ENCODE measurements at regions not wholly inside any gene's neighbourhood (a gene's known extent, or its start where the extent isn't known, plus 50 kb on each side); places are given as distances from the start of the nearest gene placed in this dataset.
"Not testable (repeated sequence)": the region's sequence is repeated elsewhere in the genome, so short reads cannot be mapped to it uniquely, and the experiment has no call there.

DNA sequence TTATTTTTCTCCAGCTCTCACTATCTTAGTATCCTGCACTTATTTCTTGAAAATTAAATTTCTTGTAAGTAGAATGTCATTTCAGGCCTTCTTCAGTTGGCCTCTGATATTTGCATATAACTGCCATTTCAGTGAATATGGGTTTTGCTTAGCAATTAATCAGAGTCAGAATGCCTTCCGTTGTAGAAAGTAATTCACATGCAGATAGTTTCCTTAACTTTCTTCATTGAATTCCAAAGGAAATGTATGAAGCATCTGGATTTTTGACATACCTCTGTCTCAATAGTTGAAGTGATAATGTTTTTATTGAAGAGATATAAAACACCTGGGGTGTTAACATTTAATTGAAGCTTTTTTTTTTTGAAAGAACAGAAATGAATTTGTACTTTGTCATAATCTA, 914.1 kb upstream of the NXPH2 start:
- no peak for DNase-seq (ENCODE audit: low spot score)

DNA sequence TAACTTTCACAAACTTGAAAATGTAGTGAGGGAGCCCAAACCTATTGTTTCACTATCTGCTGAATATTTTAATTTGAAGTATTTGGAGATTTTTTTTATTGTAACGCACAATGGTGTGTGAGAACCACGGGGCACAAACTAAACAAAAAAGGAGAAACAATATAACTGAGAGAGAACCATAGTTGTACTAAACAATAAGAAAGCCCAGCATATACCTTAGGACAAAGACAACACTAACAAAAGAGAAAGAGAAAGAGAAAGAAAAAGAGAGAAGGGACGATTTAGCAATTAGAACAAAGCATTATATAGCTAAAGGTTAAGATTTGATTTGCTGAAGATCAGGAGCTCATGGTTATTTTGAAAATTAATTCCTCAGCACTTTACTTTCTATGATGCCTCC, 906.0 kb upstream of the NXPH2 start:
- no peak for DNase-seq (ENCODE audit: low spot score)

DNA sequence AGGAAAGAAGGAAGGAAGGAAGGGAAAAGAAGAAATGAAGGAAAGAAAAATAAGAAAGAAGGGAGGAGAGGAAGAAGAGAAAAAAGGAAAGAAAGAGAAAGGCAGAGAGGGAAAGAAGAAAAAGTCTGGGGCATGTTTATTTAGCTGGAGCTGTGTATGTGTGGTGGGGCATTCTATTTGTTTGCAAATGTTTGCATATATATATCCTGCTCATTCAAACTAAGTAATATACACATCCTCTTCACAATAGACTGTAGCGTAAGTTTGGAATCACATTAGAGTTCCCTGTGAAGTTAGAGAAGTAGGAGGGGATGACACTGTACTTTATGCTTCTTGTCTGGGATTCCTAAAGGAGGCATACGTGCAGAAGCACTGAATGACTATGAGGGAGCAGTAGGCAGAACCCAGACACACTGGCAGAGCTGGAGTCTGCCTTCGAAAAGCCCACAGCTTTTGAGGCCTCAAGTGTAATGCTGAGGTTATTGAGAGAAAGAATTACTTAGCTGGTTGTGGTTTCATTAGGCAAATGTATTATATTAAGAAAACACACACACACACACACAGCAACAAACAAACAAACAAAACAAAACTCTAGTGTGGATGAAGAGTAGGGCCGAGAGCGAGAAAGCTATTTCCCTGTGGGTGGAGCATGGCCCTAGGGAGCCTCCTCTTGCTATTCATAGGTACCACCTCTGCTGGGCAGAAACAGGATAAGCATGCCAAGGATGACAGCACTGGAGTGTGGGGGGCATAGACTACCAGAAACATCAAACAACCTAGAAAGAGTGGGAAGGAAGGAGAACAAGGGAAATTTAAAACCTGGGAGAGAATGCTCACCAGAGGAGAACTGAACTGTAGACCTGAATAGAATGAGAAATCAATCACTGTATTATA, 905.1 kb upstream of the NXPH2 start:
- no peak for DNase-seq (ENCODE audit: low spot score)

DNA sequence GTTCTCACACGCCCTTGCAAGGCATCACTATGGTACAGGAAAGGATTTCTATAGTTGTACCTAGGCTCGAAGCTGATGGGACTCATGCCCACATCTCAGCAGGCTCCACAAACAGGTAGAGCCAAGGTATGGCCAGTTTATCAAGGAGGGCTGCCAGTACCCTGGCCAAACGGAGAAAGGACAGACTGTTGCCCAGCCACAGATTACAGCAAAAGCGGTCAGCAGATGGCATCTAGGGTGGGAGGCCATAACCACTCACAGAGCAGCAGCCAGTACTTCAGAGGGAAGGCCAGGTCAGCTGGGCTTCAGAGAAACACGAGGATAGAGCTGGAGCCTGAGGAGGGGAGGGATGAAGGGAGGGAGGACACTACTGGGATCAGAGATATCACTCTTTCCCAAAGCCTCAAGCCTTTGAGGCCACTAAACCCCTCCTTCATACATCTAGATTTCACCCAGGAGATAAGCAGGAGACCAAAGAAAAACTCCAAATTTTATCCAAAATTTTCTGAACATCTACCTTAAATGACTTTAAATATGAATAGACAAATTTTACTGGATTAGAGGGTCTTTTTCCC, 904.2 kb upstream of the NXPH2 start:
- no peak for DNase-seq (ENCODE audit: low spot score)

DNA sequence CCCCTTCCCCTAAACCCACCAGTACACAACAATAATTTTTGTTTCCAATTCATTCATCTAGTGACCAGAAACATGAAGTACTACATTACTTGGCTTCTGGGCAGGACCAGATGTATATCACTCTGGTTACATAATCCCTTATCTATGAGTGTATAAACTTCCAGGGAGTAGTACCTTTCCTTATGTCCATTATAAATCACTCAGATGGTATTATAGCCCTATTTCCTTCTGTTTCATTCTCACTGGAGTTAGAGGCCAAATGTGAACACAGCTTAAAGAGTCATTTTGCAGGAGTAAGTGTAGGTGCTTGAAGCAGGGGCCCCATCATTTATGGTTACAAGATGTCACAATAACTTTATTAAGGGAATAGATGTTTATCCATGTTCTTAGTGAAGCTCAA, 894.4 kb upstream of the NXPH2 start:
- DNase-seq (ENCODE audit: low spot score), result no peak

DNA sequence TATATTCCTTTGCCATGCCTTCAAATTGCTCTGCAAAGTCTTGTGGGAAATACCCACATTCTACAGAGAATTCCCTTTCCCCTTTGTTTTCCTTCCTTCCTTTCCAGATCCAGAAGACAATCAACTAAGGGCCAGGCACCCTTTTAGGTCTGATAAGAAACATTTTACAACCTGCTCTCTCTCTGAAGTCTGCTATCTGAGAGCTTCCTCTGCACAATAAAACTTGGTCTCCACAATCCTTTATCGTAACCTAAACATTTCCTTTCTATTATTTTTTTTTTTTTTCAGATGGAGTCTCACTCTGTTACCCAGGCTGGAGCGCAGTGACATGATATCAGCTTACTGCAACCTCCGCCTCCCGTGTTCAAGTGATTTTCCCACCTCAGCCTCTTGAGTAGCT, 893.3 kb upstream of the NXPH2 start:
- not testable (repeated sequence) for DNase-seq (ENCODE audit: low spot score)

DNA sequence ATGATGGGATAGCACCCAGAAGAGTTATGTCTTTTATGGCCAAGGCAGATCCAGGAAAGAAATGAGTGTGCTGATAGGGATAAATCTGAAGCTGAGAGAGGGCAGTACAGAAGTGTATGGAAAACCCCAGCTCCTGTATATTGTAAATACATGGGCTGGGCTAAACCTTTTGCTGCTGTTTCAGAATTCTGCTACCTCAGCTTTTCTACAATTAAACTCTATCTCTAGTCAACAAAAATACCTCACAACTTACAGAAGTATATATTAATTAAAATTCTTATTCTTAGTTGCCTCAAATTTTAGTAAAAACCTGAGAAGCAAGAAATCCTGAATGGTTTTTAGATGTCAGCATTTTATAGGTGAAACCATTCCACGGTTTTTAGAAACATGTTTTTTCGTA, 889.5 kb upstream of the NXPH2 start:
- DNase-seq (ENCODE audit: low spot score), result no peak

DNA sequence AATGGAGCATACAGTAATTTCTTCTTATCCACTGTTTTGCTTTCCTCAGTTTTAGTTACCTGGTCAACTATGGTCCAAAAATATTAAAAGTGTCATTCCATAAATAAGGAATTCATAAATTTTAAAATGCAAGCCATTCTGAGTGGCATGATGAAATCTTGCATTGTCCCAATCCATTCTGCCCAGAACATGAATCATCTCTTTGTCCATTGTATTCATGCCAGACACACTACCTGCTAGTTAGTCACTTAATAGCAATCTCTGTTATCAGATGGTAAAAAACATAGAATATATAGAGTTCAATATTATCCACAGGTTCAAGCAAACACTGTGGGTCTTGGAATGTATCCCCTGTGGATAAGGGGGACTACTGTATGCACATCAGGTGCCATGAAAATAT, 872.2 kb upstream of the NXPH2 start:
- DNase-seq (ENCODE audit: low spot score), result no peak

DNA sequence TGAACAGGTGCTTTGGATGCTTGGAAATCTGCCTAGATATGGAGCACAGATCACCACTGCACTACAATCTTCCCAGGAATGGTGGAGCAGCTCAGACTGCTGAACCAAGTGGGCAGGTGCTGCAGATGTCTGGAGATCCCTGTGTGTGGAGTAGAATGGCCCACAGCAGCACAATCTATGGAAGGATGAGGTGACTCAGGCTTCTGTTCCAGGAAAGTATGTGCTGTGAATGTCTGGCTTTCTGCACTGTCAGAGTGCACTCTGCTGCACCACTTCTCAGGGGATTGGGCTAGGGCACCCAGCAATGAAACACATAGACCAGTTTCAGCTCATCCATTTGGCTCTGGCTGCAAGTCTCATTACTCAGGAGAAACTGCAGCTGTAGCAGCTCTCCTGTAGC, 865.4 kb upstream of the NXPH2 start:
- no peak for DNase-seq (ENCODE audit: low spot score)

DNA sequence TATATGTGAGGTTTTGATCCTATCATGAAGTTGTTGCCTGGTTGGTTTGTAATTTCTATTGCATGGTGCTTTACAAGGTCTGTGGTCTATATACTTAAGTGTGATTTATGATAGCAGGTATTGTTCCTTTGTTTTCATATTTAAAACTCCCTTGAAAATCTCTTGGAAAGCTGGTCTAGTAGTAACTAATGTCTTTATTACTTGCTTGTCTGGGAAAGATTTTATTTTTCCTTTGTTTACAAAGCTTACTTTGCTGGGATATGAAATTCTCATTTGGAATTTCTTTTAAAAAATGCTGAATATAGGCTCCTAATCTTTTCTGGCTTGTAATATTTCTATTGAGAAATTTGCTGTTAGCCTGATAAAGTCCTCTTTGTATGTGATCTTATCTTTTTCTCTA, 862.9 kb upstream of the NXPH2 start:
- no peak for DNase-seq (ENCODE audit: low spot score)

DNA sequence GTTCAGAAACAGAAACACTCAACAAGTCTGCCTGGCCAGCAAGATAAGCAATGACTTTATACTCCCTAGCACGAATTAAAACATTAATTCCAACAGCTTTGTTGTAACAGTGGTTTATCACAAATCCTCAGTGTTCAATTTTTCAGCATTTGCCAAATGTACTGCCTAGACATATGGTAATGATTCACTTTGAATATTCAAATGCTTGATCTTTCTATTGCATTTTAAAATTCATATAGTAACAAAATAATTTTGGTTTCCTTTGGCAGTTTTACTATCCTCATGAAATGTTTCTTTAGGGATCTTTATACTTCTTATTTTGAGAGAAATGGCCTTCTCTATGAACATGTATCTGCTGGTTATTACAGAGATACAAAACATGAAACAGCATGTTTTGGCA, 851.8 kb upstream of the NXPH2 start:
- no peak for DNase-seq (ENCODE audit: low spot score)

DNA sequence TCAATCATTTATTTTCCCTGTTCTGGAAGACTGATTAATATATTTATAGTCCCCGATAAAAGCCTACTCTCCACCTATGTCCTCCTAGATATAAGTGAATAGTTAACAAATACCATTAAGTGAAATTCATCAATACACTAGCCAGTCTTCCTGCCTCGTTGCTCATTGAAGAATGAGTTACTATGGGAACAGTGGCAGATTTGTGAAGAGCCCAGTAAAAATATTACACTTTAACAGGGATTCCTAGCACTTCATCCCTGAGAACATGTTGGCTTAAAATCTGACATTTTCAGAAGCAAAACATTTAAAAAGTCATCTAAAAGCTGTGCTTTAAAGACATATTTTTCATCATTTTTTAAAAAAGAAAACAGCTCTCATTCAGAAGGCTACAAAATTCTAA, 848.7 kb upstream of the NXPH2 start:
- no peak for DNase-seq (ENCODE audit: low spot score)

DNA sequence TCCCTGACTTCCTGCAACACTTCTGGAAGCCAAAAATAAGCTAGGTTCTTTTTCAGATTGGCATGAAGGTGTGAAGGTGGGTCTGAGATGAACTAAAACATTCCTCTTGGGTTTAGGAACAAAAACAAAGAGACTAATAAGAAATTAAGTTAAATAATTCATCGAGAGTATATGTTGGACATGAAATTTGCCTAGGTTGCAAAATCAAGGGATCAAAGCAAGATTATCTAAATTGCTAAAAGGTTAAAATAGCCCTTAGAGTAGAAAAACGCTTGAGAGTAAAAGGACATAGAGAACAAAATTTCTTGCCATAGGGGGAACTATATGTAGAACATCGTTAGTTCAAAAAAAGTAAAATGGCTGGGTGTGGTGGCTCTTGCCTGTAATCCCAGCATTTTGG, 845.9 kb upstream of the NXPH2 start:
- DNase-seq (ENCODE audit: low spot score), result no peak

DNA sequence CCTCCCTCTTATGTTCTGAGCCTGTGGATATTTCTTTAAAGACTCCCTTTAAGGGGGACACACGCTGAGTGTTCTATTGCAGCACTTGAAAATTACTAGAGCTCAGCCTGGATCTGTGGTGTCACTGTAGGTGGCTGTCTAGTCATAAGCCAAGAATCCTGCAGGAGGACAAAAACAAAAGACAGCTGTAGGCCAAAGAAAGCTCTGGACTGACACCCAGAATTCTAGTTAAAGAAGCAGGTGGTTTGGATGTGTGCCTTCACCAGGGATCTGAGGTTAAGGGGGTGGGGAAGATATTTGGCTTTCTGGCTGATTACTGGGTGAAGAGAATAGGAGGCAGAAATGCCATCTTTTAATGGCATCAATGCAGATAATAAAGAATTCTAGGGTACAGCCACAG, 842.5 kb upstream of the NXPH2 start:
- no peak for DNase-seq (ENCODE audit: low spot score)

DNA sequence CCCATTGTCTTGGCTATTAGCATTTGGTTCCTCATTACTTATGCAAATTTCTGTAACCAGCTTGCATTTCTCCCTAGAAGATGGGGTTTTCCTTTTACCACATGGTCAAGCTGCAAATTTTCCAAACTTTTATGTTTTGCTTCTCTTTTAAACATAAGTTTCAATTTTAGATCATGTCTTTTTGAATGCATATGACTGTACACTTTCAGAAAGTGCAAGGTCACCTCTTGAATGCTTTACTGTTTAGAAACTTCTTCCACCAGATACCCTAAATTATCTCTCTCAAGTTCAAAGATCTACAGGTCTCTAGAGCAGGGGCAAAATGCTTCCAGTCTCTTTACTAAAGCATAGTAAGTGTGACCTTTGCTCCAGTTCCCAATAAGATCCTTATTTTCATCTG, 837.6 kb upstream of the NXPH2 start:
- no peak for DNase-seq (ENCODE audit: low spot score)

DNA sequence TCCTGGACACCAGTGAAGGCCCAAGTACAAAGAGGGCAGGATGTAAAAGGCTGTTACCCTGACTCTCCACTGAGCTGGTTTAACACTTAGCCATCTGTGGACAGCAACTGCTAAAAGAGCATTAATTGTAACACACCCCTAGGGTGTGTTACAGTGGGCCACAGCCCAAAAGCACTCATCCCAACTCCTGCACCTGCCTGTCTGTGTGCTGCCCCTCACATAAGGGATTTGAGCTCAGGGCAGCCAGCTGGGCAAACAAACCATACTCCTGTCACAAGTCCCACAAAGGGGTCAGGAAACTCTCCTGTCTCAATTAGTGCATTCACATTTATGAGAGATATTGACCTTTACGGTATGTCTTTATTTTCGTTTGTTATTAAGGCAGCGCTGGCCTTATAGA, 833.1 kb upstream of the NXPH2 start:
- DNase-seq (ENCODE audit: low spot score), result no peak

DNA sequence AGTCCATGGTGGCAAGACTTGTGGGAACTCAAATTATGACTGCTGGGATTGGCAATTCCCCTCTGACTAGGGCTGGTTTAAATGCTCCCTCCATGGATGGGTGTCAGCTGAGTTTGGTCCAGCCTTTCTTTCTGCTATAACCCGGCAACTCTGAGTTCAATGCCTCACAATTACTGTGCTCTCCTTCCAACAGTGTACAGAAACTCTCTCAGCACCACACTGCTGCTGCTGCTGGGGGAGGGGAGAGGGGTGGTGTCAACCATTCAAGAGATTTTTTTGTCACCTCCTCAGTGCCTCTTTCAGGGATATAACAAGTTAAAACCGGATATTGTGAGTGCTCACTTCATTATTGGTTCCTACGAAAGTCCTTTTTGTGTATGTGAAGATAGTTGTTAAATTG, 830.3 kb upstream of the NXPH2 start:
- DNase-seq (ENCODE audit: low spot score), result no peak

DNA sequence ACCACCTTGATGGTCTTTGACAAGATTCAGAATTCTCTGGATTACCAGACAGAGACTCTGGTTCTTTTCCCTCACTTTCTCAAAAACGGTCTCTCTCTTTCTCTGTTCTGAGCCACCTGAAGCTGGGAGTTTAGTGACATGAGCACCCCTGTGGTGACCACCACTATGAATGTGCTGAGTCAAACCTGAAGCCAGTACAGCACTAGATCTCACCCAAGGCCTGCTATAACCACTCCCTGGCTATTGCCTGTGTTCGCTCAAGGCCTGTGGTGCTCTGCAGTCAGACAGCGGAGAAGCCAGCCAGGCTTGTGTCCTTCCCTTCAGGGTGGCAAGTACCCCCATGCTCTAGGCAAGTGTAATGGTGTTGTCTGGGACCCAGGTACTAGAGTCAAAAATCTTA, 828.9 kb upstream of the NXPH2 start:
- DNase-seq (ENCODE audit: low spot score), result no peak

DNA sequence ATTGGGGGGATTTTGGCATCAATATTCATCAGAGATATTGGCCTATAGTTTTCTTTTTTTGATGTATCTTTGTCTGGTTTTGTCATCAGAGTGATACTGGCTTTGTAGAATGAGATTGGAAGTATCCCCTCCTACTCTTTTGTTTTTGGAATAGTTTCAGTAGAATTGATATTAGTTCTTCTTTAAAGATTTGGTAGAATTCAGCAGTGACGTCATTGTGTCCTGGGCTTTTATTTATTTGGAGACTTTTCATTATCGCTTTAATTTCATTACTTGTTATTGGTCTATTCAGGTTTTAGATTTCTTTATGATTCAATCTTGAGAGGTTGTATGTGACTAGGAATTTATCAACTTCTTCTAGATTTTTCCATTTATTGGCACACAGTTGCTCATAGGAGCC, 825.5 kb upstream of the NXPH2 start:
- DNase-seq (ENCODE audit: low spot score), result no peak

DNA sequence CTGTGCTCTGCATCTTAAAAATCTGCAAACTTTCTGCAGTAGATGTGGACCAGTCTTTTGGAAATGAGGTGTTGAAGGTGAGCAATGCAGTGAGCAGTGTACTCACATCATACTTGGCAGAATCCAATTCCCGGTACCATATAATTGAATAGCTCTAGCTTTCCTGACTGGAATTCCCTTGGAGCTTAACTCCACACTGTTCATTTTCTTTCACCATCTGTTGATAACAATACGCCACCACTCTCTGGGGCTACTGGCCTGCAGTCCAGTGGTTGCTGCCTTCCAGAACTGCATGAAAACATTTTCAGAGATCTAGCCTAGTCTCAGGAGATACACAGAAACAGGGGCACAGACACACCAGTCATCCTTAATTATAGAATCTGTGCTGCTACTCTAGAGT, 820.0 kb upstream of the NXPH2 start:
- no peak for DNase-seq (ENCODE audit: low spot score)

DNA sequence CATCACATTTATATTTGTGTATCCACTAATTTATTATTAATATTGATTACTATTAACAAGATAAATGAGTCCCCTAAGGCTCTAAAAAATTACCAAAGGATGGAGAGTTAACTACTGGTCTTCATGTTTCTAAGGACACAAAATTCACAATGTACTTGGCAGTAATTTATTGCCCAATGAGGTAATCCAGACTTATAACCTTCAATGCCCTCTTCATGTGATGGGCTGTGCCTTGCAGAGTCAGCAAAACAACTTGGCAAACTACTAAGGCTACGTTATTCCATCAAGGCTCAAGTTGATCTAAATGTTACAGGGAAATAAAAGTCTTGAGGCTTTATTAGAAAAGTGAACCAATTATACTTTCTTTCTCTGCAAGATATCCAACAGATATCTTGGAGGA, 804.9 kb upstream of the NXPH2 start:
- DNase-seq (ENCODE audit: low spot score), result no peak

DNA sequence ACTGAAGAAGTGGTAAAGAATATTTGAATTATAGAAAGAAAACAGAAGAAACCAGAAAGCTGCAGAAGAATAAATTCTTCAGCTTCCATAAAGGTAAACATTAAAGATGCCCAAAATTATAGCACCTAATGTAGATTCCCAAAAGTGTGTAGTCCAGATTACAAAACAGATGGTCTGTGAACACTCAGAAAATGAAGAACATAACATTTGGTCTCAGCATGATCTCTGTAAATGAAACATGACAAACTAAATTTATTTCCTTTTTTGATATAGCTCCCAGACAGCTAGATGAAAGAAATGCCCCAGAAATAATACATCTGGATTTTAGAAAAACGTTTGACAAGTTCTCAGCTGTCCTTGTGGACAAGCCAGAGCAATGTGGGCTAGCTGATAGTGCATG, 794.2 kb upstream of the NXPH2 start:
- no peak for DNase-seq (ENCODE audit: low spot score)

DNA sequence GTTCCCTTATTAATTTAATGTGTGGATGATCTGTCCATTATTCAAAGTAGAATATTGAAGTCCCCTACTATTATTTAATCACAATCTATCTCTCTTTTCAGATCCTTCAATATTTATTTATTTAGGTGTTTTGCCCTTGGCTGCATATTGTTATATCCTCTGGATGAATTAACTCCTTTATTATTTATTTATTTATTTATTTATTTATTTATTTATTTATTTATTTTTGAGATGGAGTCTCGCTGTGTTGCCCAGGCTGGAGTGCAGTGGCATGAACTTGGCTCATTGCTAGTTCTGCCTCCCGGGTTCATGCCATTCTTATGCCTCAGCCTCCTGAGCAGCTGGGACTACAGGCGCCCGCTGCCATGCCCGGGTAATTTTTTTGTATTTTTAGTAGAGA, 776.6 kb upstream of the NXPH2 start:
- DNase-seq (ENCODE audit: low spot score), result no peak

DNA sequence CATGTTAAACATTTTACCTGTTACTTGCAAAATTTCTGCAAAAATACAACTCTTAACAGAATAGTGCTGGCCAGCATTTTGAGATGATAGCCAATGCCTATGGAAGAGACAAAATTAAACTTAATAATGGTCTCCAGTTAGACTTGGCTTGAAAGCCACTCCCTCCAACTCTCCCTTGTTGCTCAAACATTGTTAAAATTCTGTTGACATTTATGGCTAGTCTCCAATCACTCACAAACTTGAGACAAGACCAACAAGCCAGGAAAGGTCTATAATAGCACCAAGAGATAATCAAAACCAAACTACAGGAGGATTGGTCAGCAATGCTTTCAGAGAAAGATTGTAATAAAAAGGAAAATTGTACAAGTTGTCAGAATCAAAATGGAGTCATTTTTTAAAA, 770.7 kb upstream of the NXPH2 start:
- DNase-seq (ENCODE audit: low spot score), result no peak
